ENCODE measurements at regions not wholly inside any gene's neighbourhood (a gene's known extent, or its start where the extent isn't known, plus 50 kb on each side); places are given as distances from the start of the nearest gene placed in this dataset.

DNA sequence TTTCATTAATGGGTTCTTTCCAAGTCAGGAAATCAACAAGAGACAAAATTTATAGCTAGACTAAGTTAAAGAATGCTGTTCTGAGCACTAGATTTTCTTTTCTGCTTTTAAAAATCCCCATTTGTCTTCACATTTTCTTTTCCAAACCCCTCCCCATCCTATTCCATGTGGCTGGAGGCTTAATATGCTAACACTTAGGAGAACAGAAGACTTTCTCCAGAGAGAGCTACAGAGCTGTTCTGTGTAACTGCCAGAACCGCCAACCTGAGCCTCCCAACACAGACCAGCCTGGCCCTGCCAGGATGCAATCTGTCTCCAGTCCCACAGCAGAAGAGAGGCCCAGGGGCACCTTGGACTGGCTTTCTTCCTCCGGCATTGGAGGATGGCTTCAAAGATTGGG, 264.1 kb downstream of the NDFIP2 start:
- no peak for ATAC-seq (ENCODE audit: low read depth)
- DNase-seq, result no peak
- H3K4me3 Mint-ChIP-seq, result no peak overlapping the region
- no peaks in the 10 kb centered on the region for H3K4me1 Mint-ChIP-seq
- intact Hi-C loops (cut with micrococcal nuclease), result no loop called here
- H3K9me3 Mint-ChIP-seq, result no peaks in the 10 kb centered on the region
- TF ChIP-seq CTCF (IDR thresholded peaks at IDR 0.05), result no peak
- H3K36me3 Mint-ChIP-seq (ENCODE audit: low read depth), result no peaks in the 10 kb centered on the region
- H3K27me3 Mint-ChIP-seq, result no peaks in the 10 kb centered on the region
- ChIA-PET POLR2A (no interaction called here), CTCF (no interaction called here)
- no peak overlapping the region for H3K27ac Mint-ChIP-seq

DNA sequence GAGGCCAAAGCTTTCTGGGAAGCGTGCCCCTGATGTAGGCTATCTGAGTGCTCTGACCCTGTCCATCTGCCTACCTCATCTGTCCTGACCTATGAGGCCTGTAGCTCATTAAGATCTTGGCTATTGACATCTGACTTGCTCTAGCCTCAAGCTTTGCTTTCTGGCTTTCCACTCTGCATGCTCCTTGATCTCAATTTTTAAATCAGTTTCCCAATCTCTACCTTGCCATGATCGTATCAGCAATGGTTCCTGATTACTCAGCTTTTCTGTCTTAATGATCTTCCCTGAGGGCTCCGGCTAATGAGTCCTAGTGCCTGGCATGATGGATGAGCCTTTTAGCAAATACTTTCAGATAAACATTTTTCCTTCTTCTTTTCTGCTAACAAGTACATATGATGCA, 262.0 kb downstream of the NDFIP2 start:
- H3K27me3 Mint-ChIP-seq, result no peaks in the 10 kb centered on the region
- H3K4me3 Mint-ChIP-seq, result no peak overlapping the region
- CTCF ChIA-PET, result no interaction called here
- DNase-seq (no peak), ATAC-seq (ENCODE audit: low read depth) (no peak)
- no peaks in the 10 kb centered on the region for H3K4me1 Mint-ChIP-seq
- H3K27ac Mint-ChIP-seq, result no peak overlapping the region
- intact Hi-C loops (cut with micrococcal nuclease), result no loop called here
- POLR2A ChIA-PET, result no interaction called here
- TF ChIP-seq CTCF (IDR thresholded peaks at IDR 0.05), result no peak
- H3K36me3 Mint-ChIP-seq (ENCODE audit: low read depth), result no peaks in the 10 kb centered on the region
- H3K9me3 Mint-ChIP-seq, result no peaks in the 10 kb centered on the region

DNA sequence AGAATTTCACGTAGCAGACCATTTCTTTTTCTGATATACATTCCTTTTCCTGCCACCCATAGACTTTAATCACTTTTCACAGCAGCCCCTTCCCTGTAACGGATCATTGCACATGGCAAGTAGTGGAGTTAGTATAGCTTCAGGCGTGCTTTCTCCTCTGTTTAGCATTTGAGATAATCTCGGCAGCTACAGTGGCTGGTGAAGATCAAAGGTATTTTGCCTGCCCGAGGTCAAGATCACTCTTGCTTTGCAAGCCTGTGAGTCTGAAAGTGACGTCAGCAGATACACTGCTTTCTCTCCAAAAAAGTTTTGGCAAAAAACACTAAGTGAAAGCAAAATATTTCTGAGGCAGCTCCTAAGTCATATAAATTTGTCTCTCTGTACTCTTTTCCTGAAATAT, 260.0 kb downstream of the NDFIP2 start:
- Mint-ChIP-seq H3K36me3 (ENCODE audit: low read depth) (no peaks in the 10 kb centered on the region), H3K27ac (no peak overlapping the region), H3K4me3 (no peak overlapping the region), H3K27me3 (no peaks in the 10 kb centered on the region), H3K9me3 (no peaks in the 10 kb centered on the region), H3K4me1 (no peaks in the 10 kb centered on the region)
- no peak for ATAC-seq (ENCODE audit: low read depth)
- CTCF ChIA-PET, result no interaction called here
- intact Hi-C loops (cut with micrococcal nuclease), result no loop called here
- no peak for DNase-seq
- TF ChIP-seq CTCF (IDR thresholded peaks at IDR 0.05), result no peak
- POLR2A ChIA-PET, result no interaction called here

GRCh38 chr13:79736356-79736755, 255.4 kb downstream of the NDFIP2 start:
- POLR2A ChIA-PET, result no interaction called here
- intact Hi-C loops (cut with micrococcal nuclease), result no loop called here
- no peak overlapping the region for H3K27ac Mint-ChIP-seq
- DNase-seq, result no peak
- no peak for TF ChIP-seq CTCF (IDR thresholded peaks at IDR 0.05)
- H3K36me3 Mint-ChIP-seq (ENCODE audit: low read depth), result no peaks in the 10 kb centered on the region
- no peaks in the 10 kb centered on the region for H3K4me1 Mint-ChIP-seq
- CTCF ChIA-PET, result no interaction called here
- H3K4me3 Mint-ChIP-seq, result no peak overlapping the region
- no peak for ATAC-seq (ENCODE audit: low read depth)
- H3K27me3 Mint-ChIP-seq, result no peaks in the 10 kb centered on the region
- H3K9me3 Mint-ChIP-seq, result peaks cover 7% of the 10 kb centered on the region

DNA sequence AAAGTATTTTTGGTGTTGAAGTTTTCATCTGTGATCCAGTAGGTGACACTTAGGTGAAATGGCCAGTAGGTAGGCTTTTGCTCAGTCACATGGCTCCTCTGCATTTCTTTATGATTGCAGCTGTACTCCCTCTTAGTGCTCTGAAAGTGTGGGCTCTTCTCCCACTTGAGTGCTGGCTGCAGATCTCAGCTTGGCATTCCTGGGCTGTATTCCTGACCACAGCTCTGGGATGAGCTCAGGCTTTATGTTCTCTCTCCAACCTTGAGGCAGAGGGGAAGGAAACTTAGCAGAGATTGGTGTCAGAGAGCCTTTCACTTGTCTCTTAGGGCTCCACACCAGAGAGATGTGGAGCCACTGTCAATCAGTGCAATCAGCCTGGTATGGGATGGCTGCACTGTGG, 254.3 kb downstream of the NDFIP2 start:
- no peak for DNase-seq
- POLR2A ChIA-PET, result no interaction called here
- intact Hi-C loops (cut with micrococcal nuclease), result no loop called here

More for the DNA sequence above, 254.3 kb downstream of the NDFIP2 start:
- Mint-ChIP-seq H3K36me3 (ENCODE audit: low read depth) (no peaks in the 10 kb centered on the region), H3K27ac (no peak overlapping the region), H3K27me3 (no peaks in the 10 kb centered on the region), H3K9me3 (peaks cover 7% of the 10 kb centered on the region), H3K4me1 (no peaks in the 10 kb centered on the region), H3K4me3 (no peak overlapping the region)
- TF ChIP-seq CTCF (IDR thresholded peaks at IDR 0.05), result no peak
- CTCF ChIA-PET, result no interaction called here
- no peak for ATAC-seq (ENCODE audit: low read depth)
